Astrocyte of the spinal cord (primary cell): ENCODE measurements at regions not wholly inside any gene's neighbourhood (a gene's known extent, or its start where the extent isn't known, plus 50 kb on each side); places are given as distances from the start of the nearest gene placed in this dataset.

Experiments used
- DNase-seq: peaks from one replicate; pipeline ENCODE4 v3.0.0; 2011; ENCODE audit warnings: low read depth, low spot score
- H3K4me3 ChIP-seq: 2 replicates; pipeline ENCODE4 v1.5.1; 2011; ENCODE audit warnings: low read depth, mild to moderate bottlenecking, low read length, moderate library complexity
- CTCF ChIP-seq: IDR thresholded peaks from 2 replicates; pipeline ENCODE4 v1.5.1; 2012; ENCODE audit warnings: low read depth, mild to moderate bottlenecking, low read length, inconsistent platforms
- in situ Hi-C: cut with HindIII; loops from 2 replicates; pipeline ENCODE4 v1.10.0; 2017; ENCODE audit warnings: low sequenced_read_pairs

- in situ Hi-C loops = no loop called here
- no peak for DNase-seq
- no peak overlapping the region for H3K4me3 ChIP-seq
- no peak for TF ChIP-seq CTCF
These were observed 553.6 kb downstream of the PTPRU start for GRCh38 chr1:29789910-29790247.

- DNase-seq = no peak
- no peak for TF ChIP-seq CTCF
- no peak overlapping the region for H3K4me3 ChIP-seq
- in situ Hi-C loops = no loop called here
These were observed 553.0 kb downstream of the PTPRU start for GRCh38 chr1:29789221-29789909.

- no peak overlapping the region for H3K4me3 ChIP-seq
- DNase-seq = no peak
- in situ Hi-C loops = no loop called here
- TF ChIP-seq CTCF = no peak
These were observed 550.7 kb downstream of the PTPRU start for GRCh38 chr1:29786791-29787732.

GRCh38 chr1:29786195-29786594 lies 549.9 kb downstream of the PTPRU start:
- TF ChIP-seq CTCF = no peak
- in situ Hi-C loops = no loop called here
- no peak for DNase-seq
- H3K4me3 ChIP-seq = no peak overlapping the region

GRCh38 chr1:29785554-29785953 lies 549.2 kb downstream of the PTPRU start:
- no peak for DNase-seq
- in situ Hi-C loops = no loop called here
- TF ChIP-seq CTCF = no peak
- no peak overlapping the region for H3K4me3 ChIP-seq

- TF ChIP-seq CTCF = no peak
- in situ Hi-C loops = no loop called here
- H3K4me3 ChIP-seq = no peak overlapping the region
- no peak for DNase-seq
These were observed 548.8 kb downstream of the PTPRU start for GRCh38 chr1:29785137-29785527.
